WERI-Rb-1 (cell line): ENCODE measurements at regions not wholly inside any gene's neighbourhood (a gene's known extent, or its start where the extent isn't known, plus 50 kb on each side); places are given as distances from the start of the nearest gene placed in this dataset.

Experiments
- DNase-seq: peaks from one replicate; pipeline ENCODE4 v3.0.0-alpha.2; 2020
- H3K27ac ChIP-seq: fragments of 250-450 bp; sonication (Bioruptor Pico); 2 replicates; pipeline ENCODE4 v1.5.1; 2020; ENCODE audit warnings: mild to moderate bottlenecking, moderate library complexity
- H3K27me3 ChIP-seq: fragments of 250-450 bp; sonication (Bioruptor Pico); 2 replicates; pipeline ENCODE4 v1.5.1; 2021; ENCODE audit warnings: mild to moderate bottlenecking, low read depth, moderate library complexity; ENCODE audit not compliant: insufficient read depth, severe bottlenecking
- H3K36me3 ChIP-seq: fragments of 250-450 bp; sonication (Bioruptor Pico); 2 replicates; pipeline ENCODE4 v1.5.1; 2020; ENCODE audit warnings: mild to moderate bottlenecking, moderate library complexity
- H3K4me3 ChIP-seq: 2 replicates; pipeline ENCODE4 v1.5.1; 2011; ENCODE audit warnings: low read depth, mild to moderate bottlenecking, control low read depth, low read length
- H3K9me3 ChIP-seq: fragments of 250-450 bp; sonication (Bioruptor Pico); 2 replicates; pipeline ENCODE4 v1.5.1; 2021; ENCODE audit warnings: mild to moderate bottlenecking, moderate library complexity; ENCODE audit not compliant: severe bottlenecking
- CTCF ChIP-seq: IDR thresholded peaks from 2 replicates; pipeline ENCODE4 v1.5.1; 2011; ENCODE audit warnings: low read depth, mild to moderate bottlenecking, control low read depth, inconsistent platforms, low read length

- H3K27ac ChIP-seq, result no peak overlapping the region
- no peak overlapping the region for H3K4me3 ChIP-seq
- no peak for TF ChIP-seq CTCF
- no peaks in the 10 kb centered on the region for H3K27me3 ChIP-seq
- DNase-seq, result no peak
- H3K9me3 ChIP-seq, result no peaks in the 10 kb centered on the region
- H3K36me3 ChIP-seq, result no peaks in the 10 kb centered on the region
Measured at GRCh38 chr17:69773081-69773480, 301.9 kb upstream of the KCNJ16 start.

- H3K27me3 ChIP-seq, result no peaks in the 10 kb centered on the region
- DNase-seq, result no peak
- no peak overlapping the region for H3K27ac ChIP-seq
- no peaks in the 10 kb centered on the region for H3K9me3 ChIP-seq
- no peak for TF ChIP-seq CTCF
- no peaks in the 10 kb centered on the region for H3K36me3 ChIP-seq
- no peak overlapping the region for H3K4me3 ChIP-seq
Measured at GRCh38 chr17:69779378-69780214, 295.4 kb upstream of the KCNJ16 start.

DNA sequence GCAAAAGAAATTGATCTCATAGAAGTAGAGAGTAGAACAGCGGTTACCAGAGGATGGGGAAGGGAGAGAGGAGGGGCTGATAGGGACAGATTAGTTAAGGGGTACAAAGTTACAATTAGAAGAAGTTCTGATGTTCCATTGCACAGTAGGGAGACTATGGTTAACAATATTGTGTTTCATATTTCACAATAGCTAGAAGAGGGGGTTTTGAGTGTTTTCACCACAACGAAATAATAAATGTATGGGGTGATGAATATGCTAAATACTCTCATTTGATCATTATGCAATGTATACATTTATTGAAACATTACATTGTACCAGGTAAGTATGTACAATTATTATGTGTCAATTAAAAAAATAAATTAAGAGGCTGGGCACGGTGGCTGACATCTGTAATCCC, 291.2 kb upstream of the KCNJ16 start:
- Histone ChIP-seq H3K36me3 (no peaks in the 10 kb centered on the region), H3K9me3 (no peaks in the 10 kb centered on the region), H3K4me3 (no peak overlapping the region), H3K27ac (no peak overlapping the region), H3K27me3 (no peaks in the 10 kb centered on the region)
- no peak for TF ChIP-seq CTCF
- no peak for DNase-seq

DNA sequence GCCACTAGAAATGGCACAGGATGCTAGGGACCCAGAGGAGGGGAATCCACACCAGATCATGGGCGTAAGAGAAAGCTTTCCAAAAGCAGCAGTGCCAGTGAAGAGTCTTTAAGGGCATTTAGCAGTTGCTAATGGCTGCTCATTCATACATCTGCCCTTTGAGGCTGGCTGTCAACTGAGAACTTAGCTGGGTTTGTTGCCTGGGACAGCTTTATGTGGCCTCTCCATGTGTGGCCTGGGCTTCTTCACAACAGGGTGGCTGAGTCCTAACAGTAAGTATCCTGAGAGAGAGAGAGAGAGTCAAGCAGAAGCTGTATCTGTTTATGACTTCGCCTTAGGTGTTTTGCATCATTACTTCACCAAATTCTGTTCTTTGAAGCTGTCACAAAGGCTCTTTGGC, 286.1 kb upstream of the KCNJ16 start:
- Histone ChIP-seq H3K27me3 (no peaks in the 10 kb centered on the region), H3K36me3 (no peaks in the 10 kb centered on the region), H3K9me3 (no peaks in the 10 kb centered on the region), H3K4me3 (no peak overlapping the region), H3K27ac (no peak overlapping the region)
- no peak for TF ChIP-seq CTCF
- DNase-seq, result no peak

GRCh38 chr17:69796078-69796477, 278.9 kb upstream of the KCNJ16 start:
- H3K36me3 ChIP-seq, result no peaks in the 10 kb centered on the region
- H3K27me3 ChIP-seq, result no peaks in the 10 kb centered on the region
- H3K27ac ChIP-seq, result no peak overlapping the region
- no peak overlapping the region for H3K4me3 ChIP-seq
- peaks cover 8% of the 10 kb centered on the region for H3K9me3 ChIP-seq
- DNase-seq, result no peak
- TF ChIP-seq CTCF, result no peak

DNA sequence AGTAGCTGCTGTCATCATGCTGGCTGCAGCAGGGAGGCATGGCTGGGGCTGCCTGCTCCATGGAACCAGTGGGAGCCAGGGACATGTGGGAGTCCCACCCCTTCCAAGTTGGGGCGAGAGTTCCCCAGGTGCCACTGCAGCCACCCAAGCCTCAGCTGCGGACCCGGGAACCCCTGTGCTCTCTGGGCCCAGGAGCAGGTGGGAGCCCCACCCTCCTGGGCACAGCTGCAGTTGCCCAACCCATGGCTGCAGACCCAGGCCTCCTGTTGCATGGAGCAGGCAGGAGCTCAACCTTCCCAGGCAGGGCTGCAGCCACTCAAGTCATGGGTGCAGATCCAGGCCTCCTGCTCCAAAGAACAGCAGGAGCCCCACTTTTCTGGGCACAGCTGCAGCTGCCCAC, 274.2 kb upstream of the KCNJ16 start:
- Histone ChIP-seq H3K27me3 (no peaks in the 10 kb centered on the region), H3K4me3 (no peak overlapping the region), H3K9me3 (peaks cover 11% of the 10 kb centered on the region), H3K27ac (no peak overlapping the region), H3K36me3 (no peaks in the 10 kb centered on the region)
- no peak for TF ChIP-seq CTCF
- no peak for DNase-seq
